ENCODE measurements at regions not wholly inside any gene's neighbourhood (a gene's known extent, or its start where the extent isn't known, plus 50 kb on each side); places are given as distances from the start of the nearest gene placed in this dataset.

GRCh38 chr1:184854036-184854435 lies 99.4 kb upstream of the EDEM3 start:
- H3K27ac Mint-ChIP-seq (ENCODE audit: unreplicated experiment) = no peak overlapping the region
- no peaks in the 10 kb centered on the region for H3K36me3 Mint-ChIP-seq (ENCODE audit: low read depth)
- no peak for DNase-seq (ENCODE audit: low read depth, low spot score)
- no peaks in the 10 kb centered on the region for H3K9me3 Mint-ChIP-seq
- H3K4me1 Mint-ChIP-seq = no peaks in the 10 kb centered on the region
- no peak for TF ChIP-seq CTCF (conservative IDR thresholded peaks at IDR 0.05)
- no peak overlapping the region for H3K4me3 Mint-ChIP-seq
- H3K27me3 Mint-ChIP-seq (ENCODE audit: low read depth) = no peaks in the 10 kb centered on the region

GRCh38 chr1:184851822-184852746 lies 97.4 kb upstream of the EDEM3 start:
- H3K36me3 Mint-ChIP-seq (ENCODE audit: low read depth) = no peaks in the 10 kb centered on the region
- H3K4me3 Mint-ChIP-seq = no peak overlapping the region
- TF ChIP-seq CTCF (conservative IDR thresholded peaks at IDR 0.05) = no peak
- no peak for DNase-seq (ENCODE audit: low read depth, low spot score)
- no peak overlapping the region for H3K27ac Mint-ChIP-seq (ENCODE audit: unreplicated experiment)
- H3K9me3 Mint-ChIP-seq = no peaks in the 10 kb centered on the region
- no peaks in the 10 kb centered on the region for H3K27me3 Mint-ChIP-seq (ENCODE audit: low read depth)
- no peaks in the 10 kb centered on the region for H3K4me1 Mint-ChIP-seq

- Mint-ChIP-seq H3K27ac (ENCODE audit: unreplicated experiment) (no peak overlapping the region), H3K27me3 (ENCODE audit: low read depth) (no peaks in the 10 kb centered on the region), H3K9me3 (no peaks in the 10 kb centered on the region), H3K4me1 (no peaks in the 10 kb centered on the region), H3K36me3 (ENCODE audit: low read depth) (no peaks in the 10 kb centered on the region), H3K4me3 (no peak overlapping the region)
- DNase-seq (ENCODE audit: low read depth, low spot score) = no peak
- TF ChIP-seq CTCF (conservative IDR thresholded peaks at IDR 0.05) = no peak
Measured at GRCh38 chr1:184843732-184844495, 89.3 kb upstream of the EDEM3 start.

- no peak overlapping the region for H3K4me3 Mint-ChIP-seq
- H3K4me1 Mint-ChIP-seq = no peaks in the 10 kb centered on the region
- TF ChIP-seq CTCF (conservative IDR thresholded peaks at IDR 0.05) = no peak
- H3K27ac Mint-ChIP-seq (ENCODE audit: unreplicated experiment) = no peak overlapping the region
- H3K27me3 Mint-ChIP-seq (ENCODE audit: low read depth) = no peaks in the 10 kb centered on the region
- no peaks in the 10 kb centered on the region for H3K36me3 Mint-ChIP-seq (ENCODE audit: low read depth)
- no peak for DNase-seq (ENCODE audit: low read depth, low spot score)
- no peaks in the 10 kb centered on the region for H3K9me3 Mint-ChIP-seq
Measured at GRCh38 chr1:184840596-184840995, 85.9 kb upstream of the EDEM3 start.

- Mint-ChIP-seq H3K4me3 (no peak overlapping the region), H3K27me3 (ENCODE audit: low read depth) (no peaks in the 10 kb centered on the region), H3K9me3 (no peaks in the 10 kb centered on the region), H3K36me3 (ENCODE audit: low read depth) (no peaks in the 10 kb centered on the region), H3K27ac (ENCODE audit: unreplicated experiment) (no peak overlapping the region), H3K4me1 (no peaks in the 10 kb centered on the region)
- no peak for TF ChIP-seq CTCF (conservative IDR thresholded peaks at IDR 0.05)
- DNase-seq (ENCODE audit: low read depth, low spot score) = no peak
Measured at GRCh38 chr1:184838504-184838951, 83.9 kb upstream of the EDEM3 start.
